ENCODE measurements at regions not wholly inside any gene's neighbourhood (a gene's known extent, or its start where the extent isn't known, plus 50 kb on each side); places are given as distances from the start of the nearest gene placed in this dataset.

DNA sequence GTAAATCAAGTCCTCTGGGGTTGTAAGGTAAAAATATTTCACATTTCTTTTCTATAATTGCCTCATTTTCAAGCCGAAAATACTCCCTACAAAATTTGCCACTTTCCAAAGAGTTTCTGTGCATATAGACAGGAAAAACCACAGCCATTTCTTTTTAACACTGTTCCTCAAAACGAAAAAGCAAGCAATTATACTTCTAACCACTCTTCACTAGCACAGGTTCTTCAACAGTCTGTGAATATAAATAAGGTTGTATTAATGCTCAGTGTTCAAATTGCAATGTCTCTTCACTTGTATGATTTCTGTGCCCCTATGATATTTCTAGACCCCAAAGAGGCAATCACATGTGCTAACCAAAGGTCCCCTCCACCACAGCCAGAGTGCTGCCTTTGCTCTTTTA is 206.0 kb downstream of the SIM1 start:
- CTCF ChIA-PET = no interaction called here
- H3K4me1 ChIP-seq (replicated peaks; ENCODE audit: insufficient read depth) = no peaks in the 10 kb centered on the region
- H3K79me2 ChIP-seq (ENCODE audit: low read depth) = no peaks in the 10 kb centered on the region
- H3K4me2 ChIP-seq = no peak overlapping the region
- H4K20me1 ChIP-seq (ENCODE audit: insufficient read depth) = no peaks in the 10 kb centered on the region
- TF ChIP-seq CTCF (conservative IDR thresholded peaks at IDR 0.05) (no peak), EZH2 (IDR thresholded peaks at IDR 0.05; ENCODE audit: low read depth) (no peak)
- H3K27me3 ChIP-seq (ENCODE audit: insufficient read depth, low read depth) = no peaks in the 10 kb centered on the region
- no peaks in the 10 kb centered on the region for H3K36me3 ChIP-seq (ENCODE audit: low read depth)
- intact Hi-C loops (cut with micrococcal nuclease; ENCODE audit: unreplicated experiment) = no loop called here
- no peak overlapping the region for H2AFZ ChIP-seq
- H3K27ac ChIP-seq = no peak overlapping the region
- no TSS peak for BruUV-seq (replicated peaks)
- POLR2A ChIA-PET (ENCODE audit: unreplicated experiment) = no interaction called here
- DNase-seq = no peak
- peaks cover 6% of the 10 kb centered on the region; the same call in 1 of the 2 replicates for H3K9me3 ChIP-seq (ENCODE audit: insufficient read depth, low read depth)
- H3F3A ChIP-seq (ENCODE audit: insufficient read depth, low read depth) = 0 out of 2 replicates have a peak, but pooled peaks cover 5% of the 10 kb centered on the region
- no peak overlapping the region for H3K4me3 ChIP-seq
- peaks cover 5% of the 10 kb centered on the region; the same call in 1 of the 2 replicates for H3K9me2 ChIP-seq (ENCODE audit: insufficient read depth)

- no peak overlapping the region for H3K4me2 ChIP-seq
- peaks cover 6% of the 10 kb centered on the region; the same call in 1 of the 2 replicates for H3K9me3 ChIP-seq (ENCODE audit: insufficient read depth, low read depth)
- H3K4me3 ChIP-seq = no peak overlapping the region
- H3F3A ChIP-seq (ENCODE audit: insufficient read depth, low read depth) = 0 out of 2 replicates have a peak, but pooled peaks cover 5% of the 10 kb centered on the region
- intact Hi-C loops (cut with micrococcal nuclease; ENCODE audit: unreplicated experiment) = no loop called here
- no peak for DNase-seq
- no peaks in the 10 kb centered on the region for H3K4me1 ChIP-seq (replicated peaks; ENCODE audit: insufficient read depth)
- H2AFZ ChIP-seq = no peak overlapping the region
- no peak overlapping the region for H3K27ac ChIP-seq
- POLR2A ChIA-PET (ENCODE audit: unreplicated experiment) = interaction anchor here (0.7 kb wide), 1 partner anchor 39 kb away, joined by 7 read pairs; no protein-coding TSS in a partner anchor
- H3K27me3 ChIP-seq (ENCODE audit: insufficient read depth, low read depth) = no peaks in the 10 kb centered on the region
- H3K9me2 ChIP-seq (ENCODE audit: insufficient read depth) = peaks cover 5% of the 10 kb centered on the region; the same call in 1 of the 2 replicates
- no peak for TF ChIP-seq EZH2 (IDR thresholded peaks at IDR 0.05; ENCODE audit: low read depth)
- TF ChIP-seq CTCF (conservative IDR thresholded peaks at IDR 0.05) = no peak; the same call in 1 of the 2 replicates
- BruUV-seq (replicated peaks) = no TSS peak
- no peaks in the 10 kb centered on the region for H3K36me3 ChIP-seq (ENCODE audit: low read depth)
- no peaks in the 10 kb centered on the region for H3K79me2 ChIP-seq (ENCODE audit: low read depth)
- CTCF ChIA-PET = interaction anchor here (1.0 kb wide), 1 partner anchor 39 kb away, joined by 3 read pairs; no protein-coding TSS in a partner anchor
- no peaks in the 10 kb centered on the region for H4K20me1 ChIP-seq (ENCODE audit: insufficient read depth)
These were observed 206.8 kb downstream of the SIM1 start for GRCh38 chr6:100257793-100258395.

DNA sequence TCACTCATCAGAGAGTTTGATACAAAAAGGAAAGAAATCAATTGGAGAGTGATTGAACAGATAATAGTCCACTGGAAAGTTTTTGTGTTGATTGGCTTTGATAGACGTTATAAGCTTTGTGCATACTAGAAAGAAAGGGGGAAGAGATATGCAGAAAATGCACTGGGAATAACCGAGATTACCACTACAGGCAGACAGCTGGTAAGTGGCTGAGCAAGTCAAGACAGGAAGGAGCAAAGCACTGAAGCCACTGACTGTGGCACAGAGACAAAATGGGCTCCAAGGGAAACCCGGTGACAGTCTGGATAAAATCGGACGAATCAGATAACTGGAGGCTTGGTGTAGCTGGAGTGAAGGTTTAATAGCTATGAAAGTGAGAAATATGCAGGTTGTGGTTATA is 209.0 kb downstream of the SIM1 start:
- peaks cover 13% of the 10 kb centered on the region; the same call in 1 of the 2 replicates for H3K9me3 ChIP-seq (ENCODE audit: insufficient read depth, low read depth)
- peaks cover 5% of the 10 kb centered on the region; the same call in 1 of the 2 replicates for H3K9me2 ChIP-seq (ENCODE audit: insufficient read depth)
- no peaks in the 10 kb centered on the region for H3K36me3 ChIP-seq (ENCODE audit: low read depth)
- H3K79me2 ChIP-seq (ENCODE audit: low read depth) = no peaks in the 10 kb centered on the region
- intact Hi-C loops (cut with micrococcal nuclease; ENCODE audit: unreplicated experiment) = no loop called here
- H4K20me1 ChIP-seq (ENCODE audit: insufficient read depth) = no peaks in the 10 kb centered on the region
- peak overlapping the region; percentile 39 for H2AFZ ChIP-seq
- BruUV-seq (replicated peaks) = no TSS peak
- ChIA-PET CTCF (no interaction called here), POLR2A (ENCODE audit: unreplicated experiment) (no interaction called here)
- DNase-seq = no peak
- 0 out of 2 replicates have a peak, but pooled peaks cover 2% of the 10 kb centered on the region for H3F3A ChIP-seq (ENCODE audit: insufficient read depth, low read depth)
- no peak overlapping the region for H3K4me2 ChIP-seq
- no peak overlapping the region for H3K27ac ChIP-seq
- no peaks in the 10 kb centered on the region for H3K27me3 ChIP-seq (ENCODE audit: insufficient read depth, low read depth)
- no peaks in the 10 kb centered on the region for H3K4me1 ChIP-seq (replicated peaks; ENCODE audit: insufficient read depth)
- TF ChIP-seq EZH2 (IDR thresholded peaks at IDR 0.05; ENCODE audit: low read depth) (no peak), CTCF (conservative IDR thresholded peaks at IDR 0.05) (no peak)
- no peak overlapping the region for H3K4me3 ChIP-seq
